Colonic mucosa (tissue), 4 donors: ENCODE measurements at regions not wholly inside any gene's neighbourhood (a gene's known extent, or its start where the extent isn't known, plus 50 kb on each side); places are given as distances from the start of the nearest gene placed in this dataset.
"Not testable (repeated sequence)": the region's sequence is repeated elsewhere in the genome, so short reads cannot be mapped to it uniquely, and the experiment has no call there.

Experiments
- DNase-seq: peaks from one replicate; pipeline ENCODE4 v3.0.0-alpha.2; 2020
- H3K27ac ChIP-seq: fragments of 200-600 bp; one replicate; pipeline ENCODE4 v1.8.0; 2021
- H3K27me3 ChIP-seq: fragments of 200-600 bp; one replicate; pipeline ENCODE4 v1.8.0; 2021
- H3K36me3 ChIP-seq: fragments of 200-600 bp; one replicate; pipeline ENCODE4 v1.8.0; 2021
- H3K4me1 ChIP-seq: fragments of 200-600 bp; one replicate; pipeline ENCODE4 v1.8.0; 2021; ENCODE audit warnings: mild to moderate bottlenecking
- H3K4me3 ChIP-seq: fragments of 200-600 bp; one replicate; pipeline ENCODE4 v1.8.0; 2021
- H3K9ac ChIP-seq, 2 donors: one replicate each; pipeline ENCODE4 v1.7.0; 2013; ENCODE audit warnings: control low read depth in 2 of 2, low read depth in 2 of 2, low read length in 2 of 2
- H3K9me3 ChIP-seq: fragments of 200-600 bp; one replicate; pipeline ENCODE4 v1.8.0; 2021
- intact Hi-C: fragments of 100-400 bp; cut with DNase I; formaldehyde crosslinking; loops from one replicate; pipeline ENCODE4 v1.14.1; 2022
- TF ChIP-seq, protein P1 (sequence below): fragments of 200-600 bp; IDR thresholded peaks from one replicate; pipeline ENCODE4 v1.8.0; 2022; ENCODE audit warnings: antibody characterized with exemption, mild to moderate bottlenecking
- donor health status: healthy.
- donor health status: DM: no; HTN: no; CAD: no.
- donor health status: DM: no; HTN: no; CAD: no.

DNA sequence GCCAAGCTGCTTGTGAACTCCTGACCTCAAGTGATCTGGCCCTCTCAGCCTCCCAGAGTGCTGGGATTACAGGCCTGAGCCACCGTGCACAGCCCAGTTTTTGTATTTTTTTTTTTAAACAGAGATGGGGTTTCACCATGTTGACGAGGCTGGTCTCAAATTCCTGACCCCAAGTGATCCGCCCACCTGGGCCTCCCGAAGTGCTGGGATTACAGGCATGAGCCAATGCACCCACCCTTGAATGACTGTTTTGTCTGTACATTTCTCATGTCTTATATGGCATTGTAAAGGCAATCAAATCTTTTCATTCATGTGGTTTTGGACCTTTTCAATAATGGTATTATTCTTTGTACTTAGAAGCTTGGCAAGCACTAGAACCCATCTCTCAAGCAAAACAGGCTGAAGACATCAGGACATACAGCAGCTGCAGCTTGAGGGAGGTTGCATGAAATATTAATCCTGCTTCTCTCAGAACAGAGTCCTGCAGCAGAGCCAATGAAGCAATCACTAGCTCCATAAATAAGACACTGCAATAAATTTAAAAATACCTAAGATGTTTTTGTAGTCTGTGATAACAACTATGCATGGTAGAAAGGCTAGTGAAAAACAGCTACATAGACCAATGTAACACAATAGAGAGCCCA lies 209.9 kb downstream of the TUBA3C start:
- intact Hi-C loops = no loop called here

DNA sequence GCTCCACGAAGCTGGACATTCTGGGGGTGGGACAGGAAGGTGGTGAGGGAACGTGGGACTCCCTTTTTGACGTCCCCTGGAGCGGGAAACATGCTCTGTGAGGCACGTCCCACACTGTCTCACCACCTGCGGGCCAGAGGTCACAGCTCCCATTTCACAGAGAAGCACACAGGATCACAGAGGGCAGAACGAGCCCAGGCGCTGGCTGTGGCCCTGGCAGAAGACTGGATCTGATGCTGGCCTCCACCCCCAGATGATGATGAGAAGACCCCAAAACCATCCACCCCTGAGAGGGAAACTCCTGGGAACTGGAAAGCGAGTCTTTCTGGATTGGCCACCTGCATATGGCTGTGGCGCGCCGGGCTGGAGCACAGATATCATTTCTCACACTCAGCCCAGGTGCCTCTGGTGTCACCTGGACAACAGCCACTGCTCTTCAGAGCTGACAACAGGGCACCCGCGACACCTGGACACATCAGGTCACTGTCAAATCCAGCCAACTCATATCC lies 216.2 kb downstream of the TUBA3C start:
- H3K4me1 ChIP-seq = no peaks in the 10 kb centered on the region
- H3K27ac ChIP-seq = no peak overlapping the region
- H3K4me3 ChIP-seq = no peak overlapping the region
- no peak for DNase-seq
- no peak overlapping the region for H3K9ac ChIP-seq
- intact Hi-C loops = no loop called here
- no peaks in the 10 kb centered on the region for H3K36me3 ChIP-seq
- TF ChIP-seq, protein P1, sequence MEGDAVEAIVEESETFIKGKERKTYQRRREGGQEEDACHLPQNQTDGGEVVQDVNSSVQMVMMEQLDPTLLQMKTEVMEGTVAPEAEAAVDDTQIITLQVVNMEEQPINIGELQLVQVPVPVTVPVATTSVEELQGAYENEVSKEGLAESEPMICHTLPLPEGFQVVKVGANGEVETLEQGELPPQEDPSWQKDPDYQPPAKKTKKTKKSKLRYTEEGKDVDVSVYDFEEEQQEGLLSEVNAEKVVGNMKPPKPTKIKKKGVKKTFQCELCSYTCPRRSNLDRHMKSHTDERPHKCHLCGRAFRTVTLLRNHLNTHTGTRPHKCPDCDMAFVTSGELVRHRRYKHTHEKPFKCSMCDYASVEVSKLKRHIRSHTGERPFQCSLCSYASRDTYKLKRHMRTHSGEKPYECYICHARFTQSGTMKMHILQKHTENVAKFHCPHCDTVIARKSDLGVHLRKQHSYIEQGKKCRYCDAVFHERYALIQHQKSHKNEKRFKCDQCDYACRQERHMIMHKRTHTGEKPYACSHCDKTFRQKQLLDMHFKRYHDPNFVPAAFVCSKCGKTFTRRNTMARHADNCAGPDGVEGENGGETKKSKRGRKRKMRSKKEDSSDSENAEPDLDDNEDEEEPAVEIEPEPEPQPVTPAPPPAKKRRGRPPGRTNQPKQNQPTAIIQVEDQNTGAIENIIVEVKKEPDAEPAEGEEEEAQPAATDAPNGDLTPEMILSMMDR = no peak
- H3K9me3 ChIP-seq = no peaks in the 10 kb centered on the region
- no peaks in the 10 kb centered on the region for H3K27me3 ChIP-seq

More for the DNA sequence above, 209.9 kb downstream of the TUBA3C start:
- H3K9ac ChIP-seq = no peak overlapping the region
- no peaks in the 10 kb centered on the region for H3K27me3 ChIP-seq
- no peaks in the 10 kb centered on the region for H3K36me3 ChIP-seq
- TF ChIP-seq, protein P1 = no peak
- H3K4me1 ChIP-seq = no peaks in the 10 kb centered on the region
- H3K4me3 ChIP-seq = no peak overlapping the region
- H3K9me3 ChIP-seq = no peaks in the 10 kb centered on the region
- no peak for DNase-seq
- no peak overlapping the region for H3K27ac ChIP-seq

DNA sequence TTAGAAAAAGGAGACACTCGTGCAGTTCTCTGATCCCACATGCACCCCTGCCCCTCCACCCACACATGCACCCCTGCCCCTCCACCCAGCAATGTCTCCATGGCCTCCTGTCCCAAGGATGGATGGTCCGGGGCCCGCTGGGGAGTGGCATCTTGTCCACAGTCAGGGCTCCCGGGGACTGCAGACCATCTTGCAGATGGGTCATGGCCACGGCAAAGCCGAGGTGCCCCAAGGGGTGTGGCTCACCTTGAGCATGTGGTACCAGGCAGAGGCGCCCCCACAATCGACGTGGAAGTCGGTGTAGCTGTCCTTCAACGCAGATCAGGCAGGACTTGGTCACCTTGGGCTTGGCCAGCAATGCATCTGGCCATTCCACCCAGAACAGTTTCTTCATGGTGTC lies 216.7 kb downstream of the TUBA3C start:
- H3K27ac ChIP-seq = no peak overlapping the region
- no peak for DNase-seq
- TF ChIP-seq, protein P1 = no peak
- no peaks in the 10 kb centered on the region for H3K36me3 ChIP-seq
- no peaks in the 10 kb centered on the region for H3K9me3 ChIP-seq
- intact Hi-C loops = no loop called here
- no peaks in the 10 kb centered on the region for H3K4me1 ChIP-seq
- no peaks in the 10 kb centered on the region for H3K27me3 ChIP-seq
- H3K9ac ChIP-seq = no peak overlapping the region
- no peak overlapping the region for H3K4me3 ChIP-seq

DNA sequence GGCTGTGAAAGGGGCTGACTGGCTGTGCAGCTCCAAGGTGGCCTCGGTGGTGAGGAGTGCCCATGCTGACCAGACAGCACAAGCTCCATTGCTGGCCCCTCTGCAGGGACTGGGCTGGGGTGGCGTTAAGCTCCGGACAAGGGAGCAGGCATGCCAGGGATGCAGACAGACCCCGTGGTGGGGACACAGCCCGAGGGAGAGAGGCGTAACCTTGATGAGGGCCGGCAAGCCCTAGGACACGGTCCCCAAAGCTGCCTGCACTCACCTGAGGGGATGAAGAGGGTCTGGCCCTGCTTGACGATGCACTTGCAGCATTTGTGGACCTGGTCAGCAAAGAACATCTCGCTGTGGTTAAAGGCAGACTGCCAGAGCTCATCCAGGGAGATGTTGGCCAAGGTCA lies 217.9 kb downstream of the TUBA3C start:
- H3K9me3 ChIP-seq, H3K9ac ChIP-seq, DNase-seq: not testable (repeated sequence)

DNA sequence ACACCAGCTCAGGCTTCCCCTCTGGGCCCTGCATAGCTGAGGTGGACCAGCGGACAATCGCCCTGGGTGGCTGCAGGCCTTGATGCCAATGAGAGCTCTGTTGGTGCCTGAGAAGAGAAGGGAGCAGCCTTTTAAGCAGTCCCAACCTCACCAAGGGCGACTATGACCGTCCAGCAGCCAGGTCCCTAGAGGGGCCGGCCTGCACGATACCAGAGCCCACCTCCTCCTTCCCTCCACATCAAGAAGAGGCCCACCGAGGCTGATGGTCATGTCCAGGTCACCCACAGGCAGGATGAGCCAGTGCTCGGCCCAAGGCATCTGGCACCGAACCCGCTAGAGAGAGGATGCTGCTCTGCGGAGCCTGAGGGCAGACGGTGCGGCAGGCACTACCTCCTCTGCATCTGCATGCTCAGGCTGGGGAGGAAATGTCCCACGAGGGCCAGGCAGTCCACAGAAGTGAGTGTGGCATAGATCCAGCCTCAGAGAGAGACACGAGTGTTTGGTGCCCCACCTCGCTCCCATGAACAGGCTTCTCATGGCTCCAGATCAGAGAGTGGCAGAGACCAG lies 219.4 kb downstream of the TUBA3C start:
- intact Hi-C loops = no loop called here
- TF ChIP-seq, protein P1 = no peak
- H3K4me1 ChIP-seq = no peaks in the 10 kb centered on the region
- DNase-seq = no peak
- H3K27ac ChIP-seq = no peak overlapping the region
- no peaks in the 10 kb centered on the region for H3K9me3 ChIP-seq
- no peaks in the 10 kb centered on the region for H3K27me3 ChIP-seq
- H3K4me3 ChIP-seq = no peak overlapping the region
- no peak overlapping the region for H3K9ac ChIP-seq
- no peaks in the 10 kb centered on the region for H3K36me3 ChIP-seq

More for the DNA sequence above, 217.9 kb downstream of the TUBA3C start:
- H3K27me3 ChIP-seq, H3K27ac ChIP-seq, H3K36me3 ChIP-seq, H3K4me1 ChIP-seq, intact Hi-C loops, H3K4me3 ChIP-seq: not testable (repeated sequence)

DNA sequence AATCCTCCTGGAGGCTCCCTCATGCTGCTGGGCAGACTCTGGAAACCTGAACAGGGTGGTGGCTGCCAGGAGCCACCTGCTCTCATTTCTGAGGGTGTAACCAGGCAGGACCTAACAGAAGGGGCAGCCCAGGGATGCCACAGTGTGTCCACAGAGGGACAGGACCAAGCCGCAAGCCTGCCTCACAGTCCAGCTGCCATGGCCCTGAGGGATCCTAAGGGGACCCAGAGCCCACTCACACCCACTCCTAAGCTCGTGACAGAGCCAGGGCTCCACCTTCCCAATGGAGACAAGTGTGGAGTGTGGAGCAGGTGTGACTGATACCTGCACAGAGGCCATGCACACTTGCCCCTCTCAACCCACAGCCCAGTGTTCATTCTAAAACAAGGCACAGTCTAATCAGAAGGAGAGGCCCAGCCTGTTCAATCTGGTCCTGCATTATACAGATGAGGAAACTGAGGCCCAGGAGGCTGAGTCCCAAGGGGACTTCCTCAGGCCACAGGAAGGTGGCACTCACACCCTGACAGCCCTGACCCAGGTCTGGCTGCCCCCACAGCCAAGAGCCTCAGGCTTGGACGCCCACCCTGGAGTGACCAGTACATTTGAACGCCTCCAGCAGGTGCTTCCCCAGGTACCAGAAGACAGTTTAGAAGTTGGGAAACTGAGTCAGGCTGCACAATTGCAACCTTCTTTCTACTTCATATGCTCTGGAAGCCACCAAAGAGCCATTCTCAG lies 220.1 kb downstream of the TUBA3C start:
- TF ChIP-seq, protein P1 = no peak
- Histone ChIP-seq H3K4me1 (no peaks in the 10 kb centered on the region), H3K36me3 (no peaks in the 10 kb centered on the region), H3K27ac (no peak overlapping the region), H3K27me3 (no peaks in the 10 kb centered on the region), H3K9me3 (no peaks in the 10 kb centered on the region), H3K9ac (no peak overlapping the region), H3K4me3 (no peak overlapping the region)
- intact Hi-C loops = no loop called here
- DNase-seq = no peak
